GM10248 (cell line): ENCODE measurements at regions not wholly inside any gene's neighbourhood (a gene's known extent, or its start where the extent isn't known, plus 50 kb on each side); places are given as distances from the start of the nearest gene placed in this dataset.
"Not testable (repeated sequence)": the region's sequence is repeated elsewhere in the genome, so short reads cannot be mapped to it uniquely, and the experiment has no call there.

Experiments used
- CTCF ChIA-PET: fragments of 300-600 bp; sonication (Branson Sonifier 250); formaldehyde crosslinking; extraction: SDS; loops from one replicate; lab custom pipeline; 2021; ENCODE audit warnings: antibody characterized with exemption; lab: Yijun Ruan, JAX
- POLR2A ChIA-PET: fragments of 350-650 bp; sonication (Branson Sonifier 250); formaldehyde crosslinking; extraction: SDS; loops from one replicate; lab custom pipeline; 2020; ENCODE audit warnings: antibody characterized with exemption; lab: Yijun Ruan, JAX
- DNase-seq: peaks from one replicate; pipeline ENCODE4 v3.0.0; 2012; ENCODE audit errors: extremely low spot score
- TF ChIP-seq, protein P1 (sequence below): IDR thresholded peaks from 2 replicates; pipeline ENCODE4 v1.5.1; 2012; ENCODE audit warnings: mild to moderate bottlenecking, low read depth; ENCODE audit errors: extremely low read depth, missing control alignments, control extremely low read depth

DNA sequence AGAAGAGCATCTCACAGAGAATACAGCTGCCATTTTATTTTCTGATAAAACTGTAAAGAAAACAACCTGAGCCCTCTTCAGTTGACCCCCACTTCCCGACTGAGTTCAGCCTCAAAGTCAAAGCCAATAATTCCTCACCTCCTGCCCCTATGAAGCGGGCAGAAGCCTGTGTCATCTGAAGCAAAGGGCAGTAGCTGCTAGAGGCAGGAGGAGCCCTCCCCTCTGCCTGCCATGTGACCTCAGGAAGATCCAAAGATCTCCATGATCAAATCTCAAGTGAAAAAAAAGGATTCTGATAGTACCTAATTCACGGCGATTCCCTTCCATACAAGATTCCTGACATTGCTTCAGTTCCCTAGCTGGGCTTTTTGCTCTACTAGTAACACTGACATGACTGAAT lies 223.1 kb upstream of the CAND1 start:
- TF ChIP-seq, protein P1, sequence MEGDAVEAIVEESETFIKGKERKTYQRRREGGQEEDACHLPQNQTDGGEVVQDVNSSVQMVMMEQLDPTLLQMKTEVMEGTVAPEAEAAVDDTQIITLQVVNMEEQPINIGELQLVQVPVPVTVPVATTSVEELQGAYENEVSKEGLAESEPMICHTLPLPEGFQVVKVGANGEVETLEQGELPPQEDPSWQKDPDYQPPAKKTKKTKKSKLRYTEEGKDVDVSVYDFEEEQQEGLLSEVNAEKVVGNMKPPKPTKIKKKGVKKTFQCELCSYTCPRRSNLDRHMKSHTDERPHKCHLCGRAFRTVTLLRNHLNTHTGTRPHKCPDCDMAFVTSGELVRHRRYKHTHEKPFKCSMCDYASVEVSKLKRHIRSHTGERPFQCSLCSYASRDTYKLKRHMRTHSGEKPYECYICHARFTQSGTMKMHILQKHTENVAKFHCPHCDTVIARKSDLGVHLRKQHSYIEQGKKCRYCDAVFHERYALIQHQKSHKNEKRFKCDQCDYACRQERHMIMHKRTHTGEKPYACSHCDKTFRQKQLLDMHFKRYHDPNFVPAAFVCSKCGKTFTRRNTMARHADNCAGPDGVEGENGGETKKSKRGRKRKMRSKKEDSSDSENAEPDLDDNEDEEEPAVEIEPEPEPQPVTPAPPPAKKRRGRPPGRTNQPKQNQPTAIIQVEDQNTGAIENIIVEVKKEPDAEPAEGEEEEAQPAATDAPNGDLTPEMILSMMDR, result no peak
- ChIA-PET POLR2A (no interaction called here), CTCF (interaction anchor here (1.5 to 1.6 kb wide), 2 partner anchors 16 to 39 kb away, joined by 3 read pairs; no protein-coding TSS in a partner anchor)
- no peak for DNase-seq

DNA sequence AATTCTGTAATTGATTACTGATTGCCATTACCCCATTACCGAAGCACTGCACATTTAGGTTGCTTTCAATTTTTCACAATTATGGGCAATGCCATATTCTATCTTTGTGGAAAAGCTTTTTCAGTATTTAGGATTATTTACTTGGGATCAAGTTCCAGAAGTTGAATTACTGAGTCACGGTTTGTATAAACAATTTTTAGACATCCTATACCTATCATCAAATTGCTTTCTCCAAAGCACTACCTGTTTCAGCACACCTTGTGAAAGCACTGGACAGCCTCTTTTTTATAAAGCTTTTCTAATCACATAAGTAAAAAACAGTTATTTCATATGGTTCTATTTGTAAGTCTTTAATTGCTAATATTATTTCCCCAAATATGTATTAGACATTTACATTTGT lies 221.5 kb upstream of the CAND1 start:
- TF ChIP-seq, protein P1, result no peak
- CTCF ChIA-PET, result interaction anchor here (1.5 kb wide), 1 partner anchor 26 kb away, joined by 3 read pairs; no protein-coding TSS in a partner anchor
- POLR2A ChIA-PET, result no interaction called here
- no peak for DNase-seq

DNA sequence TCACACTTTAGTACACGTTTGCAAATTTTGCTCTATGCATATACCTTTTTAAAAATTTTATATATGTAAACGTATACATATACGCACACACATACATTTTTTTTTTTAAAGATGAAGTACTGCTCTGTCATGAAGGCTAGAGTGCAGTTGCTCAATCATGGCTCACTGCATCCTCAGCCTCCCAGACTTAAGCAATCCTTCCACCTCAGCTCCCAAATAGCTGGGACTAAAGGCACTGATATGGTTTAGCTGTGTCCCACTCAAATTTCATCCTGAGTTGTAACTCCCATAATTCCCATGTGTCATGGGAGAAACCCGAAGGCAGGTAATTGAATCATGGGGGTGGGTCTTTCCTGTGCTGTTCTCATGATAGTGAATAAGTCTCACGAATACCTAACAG lies 220.8 kb upstream of the CAND1 start:
- TF ChIP-seq, protein P1, result no peak
- ChIA-PET CTCF (interaction anchor here (1.5 kb wide), 1 partner anchor 27 kb away, joined by 3 read pairs; no protein-coding TSS in a partner anchor), POLR2A (no interaction called here)
- DNase-seq, result no peak

DNA sequence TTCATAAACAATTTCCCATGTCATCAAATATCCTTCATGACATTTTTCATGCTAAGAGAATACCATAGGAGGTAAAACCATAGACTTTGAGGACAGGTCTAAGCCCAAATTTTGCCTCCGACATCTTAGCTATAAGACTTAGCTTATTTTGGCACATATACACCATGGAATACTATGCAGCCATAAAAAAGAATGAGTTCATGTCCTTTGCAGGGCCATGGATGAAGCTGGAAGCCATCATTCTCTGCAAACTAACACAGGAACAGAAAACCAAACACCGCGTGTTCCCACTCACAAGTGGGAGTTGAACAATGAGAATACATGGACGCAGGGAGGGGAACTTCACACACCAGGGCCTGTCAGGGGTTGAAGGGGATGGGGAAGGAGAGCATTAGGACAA lies 220.0 kb upstream of the CAND1 start:
- POLR2A ChIA-PET, CTCF ChIA-PET, DNase-seq: not testable (repeated sequence)

DNA sequence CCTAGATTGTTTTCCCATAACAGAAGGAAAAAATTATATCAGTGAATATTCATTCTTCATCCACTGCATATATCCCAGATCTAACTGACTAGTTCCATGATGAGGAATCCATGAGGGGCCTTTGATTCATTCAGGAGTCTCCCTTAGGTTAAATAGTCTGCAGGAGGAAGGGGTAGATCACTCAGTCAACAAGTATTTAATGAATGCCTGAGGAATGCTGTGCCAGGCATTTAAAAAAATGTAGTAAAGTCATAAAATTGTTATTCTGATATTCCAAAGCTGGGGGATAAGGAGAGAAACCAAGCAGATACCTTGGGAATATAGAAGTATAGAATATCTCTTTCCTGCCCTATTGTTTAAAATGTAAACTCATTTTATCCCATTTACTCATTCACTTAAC lies 216.2 kb upstream of the CAND1 start:
- ChIA-PET POLR2A (no interaction called here), CTCF (interaction anchor here (2.3 kb wide), 1 partner anchor 31 kb away, joined by 5 read pairs; no protein-coding TSS in a partner anchor)
- no peak for DNase-seq
- TF ChIP-seq, protein P1, result no peak

DNA sequence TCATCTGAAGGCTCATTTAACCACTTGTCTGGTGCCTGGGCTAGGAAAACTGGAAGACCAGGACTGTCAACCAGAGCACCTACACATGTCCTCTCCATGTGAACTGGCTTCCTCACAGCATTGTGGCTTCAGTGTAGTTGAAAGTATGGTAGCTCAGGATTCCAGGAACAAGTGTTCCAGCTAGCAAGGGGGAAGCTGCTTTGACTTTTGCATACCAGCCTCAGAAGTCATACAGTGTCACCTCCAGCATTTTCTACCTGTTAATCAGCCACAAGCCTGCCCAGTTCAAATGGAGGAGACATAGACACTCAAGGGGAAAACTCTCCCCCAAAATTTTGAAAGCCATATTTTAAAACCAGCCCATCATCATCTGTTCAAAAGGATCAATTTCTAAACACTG lies 212.8 kb upstream of the CAND1 start:
- no peak for DNase-seq
- POLR2A ChIA-PET, result no interaction called here
- CTCF ChIA-PET, result interaction anchor here (1.0 kb wide), 1 partner anchor 10 kb away, joined by 3 read pairs; no protein-coding TSS in a partner anchor
- TF ChIP-seq, protein P1, result no peak

DNA sequence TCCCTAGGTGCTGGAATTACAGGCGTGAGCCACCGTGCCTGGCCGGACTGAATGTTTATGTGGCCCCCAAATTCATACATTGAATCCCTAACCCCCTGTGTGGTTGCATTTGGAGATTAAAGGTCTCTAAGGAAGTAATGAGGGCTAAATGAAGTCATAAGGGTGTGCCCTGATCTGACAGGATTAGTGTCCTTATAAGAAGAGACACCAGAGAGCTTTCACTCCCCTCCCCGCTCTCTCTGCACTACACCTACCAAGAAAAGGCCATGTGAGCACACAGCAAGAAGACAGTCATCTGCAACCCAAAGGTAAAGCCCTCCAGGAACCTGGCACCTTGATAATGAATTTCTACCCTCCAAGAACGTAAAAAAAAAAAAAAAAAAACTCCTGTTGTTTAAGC lies 212.1 kb upstream of the CAND1 start:
- TF ChIP-seq, protein P1, result no peak
- POLR2A ChIA-PET, result no interaction called here
- CTCF ChIA-PET, result no interaction called here
- no peak for DNase-seq
